BLaER1 (cell line): ENCODE measurements at regions not wholly inside any gene's neighbourhood (a gene's known extent, or its start where the extent isn't known, plus 50 kb on each side); places are given as distances from the start of the nearest gene placed in this dataset.
A peak's percentile ranks its signal among the peaks of the same experiment; 100 is the strongest.

Experiments used
- H3K27ac ChIP-seq: shearing (Covaris generic); formaldehyde crosslinking; 2 replicates; pipeline ENCODE4 v1.8.1; 2022
- H3K27me3 ChIP-seq: shearing (Covaris generic); formaldehyde crosslinking; 2 replicates; pipeline ENCODE4 v1.8.1; 2022
- H3K36me3 ChIP-seq: shearing (Covaris generic); formaldehyde crosslinking; 2 replicates; pipeline ENCODE4 v1.8.1; 2022
- H3K4me1 ChIP-seq: shearing (Covaris generic); formaldehyde crosslinking; 2 replicates; pipeline ENCODE4 v1.8.1; 2022
- H3K4me2 ChIP-seq: shearing (Covaris generic); formaldehyde crosslinking; 2 replicates; pipeline ENCODE4 v1.8.1; 2022
- H3K4me3 ChIP-seq: shearing (Covaris generic); formaldehyde crosslinking; 2 replicates; pipeline ENCODE4 v1.8.1; 2022
- H3K9ac ChIP-seq: shearing (Covaris generic); formaldehyde crosslinking; 2 replicates; pipeline ENCODE4 v1.8.1; 2022
- H3K9me3 ChIP-seq: shearing (Covaris generic); formaldehyde crosslinking; 2 replicates; pipeline ENCODE4 v1.8.1; 2022
- H4K20me1 ChIP-seq: shearing (Covaris generic); formaldehyde crosslinking; 2 replicates; pipeline ENCODE4 v1.8.1; 2022
- Cebpa-rat ChIP-seq: shearing (Covaris generic); IDR thresholded peaks from 2 replicates; pipeline ENCODE4 v1.8.1; 2022

DNA sequence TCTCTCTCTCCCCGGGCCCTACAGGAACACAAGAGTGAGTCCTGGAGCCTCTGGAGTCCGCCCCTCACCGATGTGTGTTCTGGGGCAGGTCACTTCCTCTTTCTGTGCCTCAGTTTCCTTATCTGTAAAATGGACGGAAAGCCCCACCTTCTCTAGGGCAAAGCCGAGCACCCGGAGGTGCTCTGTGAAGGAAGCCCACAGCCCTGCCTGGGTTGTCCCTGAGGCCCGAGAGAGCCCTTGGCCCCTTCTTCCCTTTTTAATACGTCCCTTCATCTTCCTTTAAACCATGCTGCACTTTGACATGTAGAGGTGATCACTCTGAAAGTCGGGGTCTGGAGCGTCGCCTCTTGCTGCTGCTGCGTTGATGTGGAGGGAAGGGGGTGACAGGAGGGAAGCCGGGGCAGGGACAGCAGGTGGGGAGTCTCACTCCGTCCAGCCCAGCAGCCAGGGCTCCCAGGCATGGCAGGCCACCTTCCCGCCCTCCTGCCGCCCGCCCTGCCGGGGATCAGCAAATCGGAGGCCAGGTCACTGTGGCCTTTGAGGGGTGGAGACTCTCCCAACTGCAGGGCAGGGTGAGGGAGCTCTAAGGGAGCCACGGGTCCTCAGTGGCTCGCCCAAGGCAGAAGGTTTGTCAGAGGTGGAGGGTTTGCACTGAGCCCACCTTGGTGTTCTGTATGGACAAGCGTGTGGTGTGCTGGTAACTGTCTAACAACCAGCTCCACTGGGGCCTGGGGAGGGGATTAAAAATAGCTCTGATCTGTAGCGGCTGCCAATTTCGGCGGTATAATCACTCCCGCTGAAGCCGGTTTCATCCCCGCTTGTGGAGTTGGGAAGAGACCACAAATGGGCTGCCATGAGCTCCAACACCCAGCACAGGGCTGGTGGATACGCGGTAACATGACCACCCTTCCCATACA is 135.9 kb upstream of the ID2 start:
- Histone ChIP-seq H3K4me2 (peak overlapping the region; percentile 93), H3K27ac (peak overlapping the region; percentile 95), H3K4me3 (no peak overlapping the region), H3K4me1 (peaks cover 85% of the 10 kb centered on the region), H3K9ac (peak overlapping the region; percentile 76), H3K27me3 (no peaks in the 10 kb centered on the region), H3K9me3 (no peaks in the 10 kb centered on the region), H3K36me3 (no peaks in the 10 kb centered on the region), H4K20me1 (no peaks in the 10 kb centered on the region)
- TF ChIP-seq Cebpa-rat: no peak

DNA sequence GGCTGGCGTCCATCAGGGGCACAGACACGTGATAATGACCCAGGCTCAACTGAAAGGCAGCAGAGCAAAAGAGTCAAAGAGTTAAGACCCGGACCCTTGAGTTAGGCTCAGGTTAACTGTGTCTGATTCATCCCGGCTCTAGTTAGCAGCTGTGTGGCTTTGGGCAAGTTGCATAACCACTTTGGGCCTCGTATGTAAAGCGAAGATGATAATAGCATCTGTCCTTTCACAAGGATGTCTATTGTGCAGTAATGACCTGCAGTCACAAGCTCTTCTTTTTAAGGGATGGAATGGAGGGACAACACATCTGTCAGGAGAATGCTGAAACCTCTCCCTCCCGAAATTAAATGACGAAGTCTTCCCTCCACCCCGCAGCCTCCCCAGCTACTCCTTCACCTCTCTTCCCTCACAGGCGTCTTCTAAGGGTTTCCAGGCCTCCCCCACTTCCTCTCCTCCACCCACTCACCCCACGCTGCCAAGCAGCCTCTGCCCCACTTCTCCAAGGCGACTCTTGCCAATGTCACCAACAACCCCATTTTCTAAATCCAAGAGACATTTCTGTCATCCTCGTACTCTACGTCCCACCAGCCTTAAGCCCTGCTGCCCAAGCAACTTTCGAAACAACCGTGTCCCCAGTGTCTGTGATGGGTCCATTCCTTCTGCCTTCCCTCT is 135.1 kb upstream of the ID2 start:
- Histone ChIP-seq H3K9me3 (no peaks in the 10 kb centered on the region), H4K20me1 (no peaks in the 10 kb centered on the region), H3K4me3 (no peak overlapping the region), H3K4me2 (peak overlapping the region; percentile 93), H3K27ac (peak overlapping the region; percentile 95), H3K9ac (peak overlapping the region; percentile 76; the same call in 1 of the 2 replicates), H3K36me3 (no peaks in the 10 kb centered on the region), H3K27me3 (no peaks in the 10 kb centered on the region), H3K4me1 (peaks cover 84% of the 10 kb centered on the region)
- no peak for TF ChIP-seq Cebpa-rat

DNA sequence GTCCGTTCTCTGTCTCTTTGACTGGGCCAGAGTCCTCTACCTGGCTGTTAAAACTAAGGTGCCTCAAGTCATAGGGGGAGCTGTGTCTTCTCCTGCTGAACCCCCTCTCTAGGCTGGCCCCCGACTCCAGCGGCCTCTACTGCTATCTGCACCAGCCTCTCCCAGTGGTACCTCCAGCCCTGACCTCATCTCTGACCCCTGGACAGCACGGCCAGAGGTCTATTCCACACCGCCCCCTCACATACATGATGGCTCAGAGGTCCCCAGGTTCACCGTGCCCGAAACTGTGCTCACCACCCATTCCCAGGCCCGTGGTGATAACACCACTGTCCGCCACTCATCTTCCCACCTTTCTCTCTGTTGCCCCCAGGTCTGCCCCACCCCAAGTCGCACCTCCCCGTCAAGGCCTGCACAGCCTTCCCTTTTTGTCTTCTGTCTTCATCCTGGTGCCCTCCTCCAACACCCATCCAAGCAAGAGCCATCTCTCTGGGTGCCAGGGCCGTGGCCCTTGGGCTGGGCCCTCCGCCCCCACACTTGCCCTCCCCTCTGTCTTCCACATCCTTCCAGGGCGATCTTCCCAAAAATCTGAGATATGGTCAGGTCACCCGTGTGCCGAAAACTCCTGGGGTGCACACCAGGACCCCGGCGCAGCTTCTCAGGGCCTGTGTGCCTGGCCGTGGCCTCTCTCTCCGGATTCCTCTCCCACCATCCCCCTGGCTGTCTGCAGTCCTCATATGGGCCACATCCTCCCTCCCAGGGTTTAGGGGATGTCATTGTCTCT is 134.4 kb upstream of the ID2 start:
- TF ChIP-seq Cebpa-rat: no peak
- 0 out of 2 replicates have a peak overlapping the region, but pooled peaks have one; percentile 7 for H3K9ac ChIP-seq

DNA sequence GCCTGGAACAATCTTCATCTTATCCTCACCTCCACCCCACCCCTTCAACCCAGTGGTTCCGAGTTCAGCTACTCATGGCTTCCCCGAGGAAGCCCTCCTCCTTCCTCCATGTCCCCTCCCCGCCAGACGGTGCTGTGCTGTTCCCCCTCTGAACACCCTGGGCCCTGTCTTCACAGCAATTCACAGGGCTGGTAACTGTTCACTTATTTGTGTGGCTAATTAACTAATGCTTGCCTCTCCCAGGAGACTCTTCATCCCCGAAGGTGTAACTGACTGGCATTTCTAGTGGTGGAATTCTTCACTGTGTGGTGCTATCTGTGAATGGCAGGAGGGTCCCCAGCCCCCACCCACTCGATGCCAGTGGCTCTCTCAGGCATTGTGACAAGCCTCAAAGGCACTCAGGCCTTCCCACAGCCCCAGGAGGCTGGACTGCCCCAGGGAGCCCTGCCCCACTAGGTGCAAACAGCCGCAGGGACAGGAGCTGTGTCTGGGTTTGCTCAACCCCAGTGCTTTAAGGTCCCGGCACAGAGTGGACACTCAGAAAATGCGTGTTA is 133.7 kb upstream of the ID2 start:
- Histone ChIP-seq H4K20me1 (no peaks in the 10 kb centered on the region), H3K4me2 (peak overlapping the region; percentile 93), H3K27ac (peak overlapping the region; percentile 95), H3K27me3 (no peaks in the 10 kb centered on the region), H3K36me3 (no peaks in the 10 kb centered on the region), H3K4me3 (no peak overlapping the region), H3K9me3 (no peaks in the 10 kb centered on the region), H3K4me1 (peaks cover 76% of the 10 kb centered on the region), H3K9ac (0 out of 2 replicates have a peak overlapping the region, but pooled peaks have one; percentile 8)
- no peak for TF ChIP-seq Cebpa-rat

More for the DNA sequence above, 134.4 kb upstream of the ID2 start:
- Histone ChIP-seq H3K4me3 (no peak overlapping the region), H3K36me3 (no peaks in the 10 kb centered on the region), H3K9me3 (no peaks in the 10 kb centered on the region), H3K27me3 (no peaks in the 10 kb centered on the region), H3K4me1 (peaks cover 83% of the 10 kb centered on the region), H3K27ac (peak overlapping the region; percentile 95), H4K20me1 (no peaks in the 10 kb centered on the region), H3K4me2 (peak overlapping the region; percentile 93)

DNA sequence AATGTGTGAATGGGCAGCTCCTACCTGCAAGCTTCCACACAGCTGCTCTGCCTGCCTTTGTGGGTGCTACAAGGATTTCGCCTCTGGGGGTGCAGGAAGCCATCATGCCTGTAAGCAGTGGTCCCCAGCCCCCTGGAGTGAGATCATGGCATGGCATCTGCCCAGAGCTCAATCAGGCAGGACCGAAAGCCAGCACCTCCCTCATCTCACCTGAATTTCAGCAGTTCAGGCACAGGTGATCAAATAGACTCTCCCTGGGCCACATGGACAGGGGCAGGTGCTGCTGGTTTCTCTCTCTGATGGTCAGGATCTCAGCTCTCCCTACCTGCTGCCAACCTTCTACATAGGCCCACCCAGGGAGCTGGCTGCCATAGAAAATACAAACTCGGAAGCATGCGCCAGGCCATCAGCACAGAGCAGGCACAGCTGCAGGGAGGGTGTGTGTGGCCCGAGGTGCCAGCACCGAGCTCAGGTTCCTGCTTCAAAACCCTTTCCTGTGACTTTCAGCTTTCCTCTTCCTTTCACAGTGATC is 133.2 kb upstream of the ID2 start:
- Histone ChIP-seq H3K4me2 (peak overlapping the region; percentile 93), H3K36me3 (no peaks in the 10 kb centered on the region), H3K4me3 (no peak overlapping the region), H3K4me1 (peaks cover 71% of the 10 kb centered on the region), H4K20me1 (no peaks in the 10 kb centered on the region), H3K9ac (0 out of 2 replicates have a peak overlapping the region, but pooled peaks have one; percentile 8), H3K27ac (peak overlapping the region; percentile 95), H3K27me3 (no peaks in the 10 kb centered on the region), H3K9me3 (no peaks in the 10 kb centered on the region)
- TF ChIP-seq Cebpa-rat: no peak

DNA sequence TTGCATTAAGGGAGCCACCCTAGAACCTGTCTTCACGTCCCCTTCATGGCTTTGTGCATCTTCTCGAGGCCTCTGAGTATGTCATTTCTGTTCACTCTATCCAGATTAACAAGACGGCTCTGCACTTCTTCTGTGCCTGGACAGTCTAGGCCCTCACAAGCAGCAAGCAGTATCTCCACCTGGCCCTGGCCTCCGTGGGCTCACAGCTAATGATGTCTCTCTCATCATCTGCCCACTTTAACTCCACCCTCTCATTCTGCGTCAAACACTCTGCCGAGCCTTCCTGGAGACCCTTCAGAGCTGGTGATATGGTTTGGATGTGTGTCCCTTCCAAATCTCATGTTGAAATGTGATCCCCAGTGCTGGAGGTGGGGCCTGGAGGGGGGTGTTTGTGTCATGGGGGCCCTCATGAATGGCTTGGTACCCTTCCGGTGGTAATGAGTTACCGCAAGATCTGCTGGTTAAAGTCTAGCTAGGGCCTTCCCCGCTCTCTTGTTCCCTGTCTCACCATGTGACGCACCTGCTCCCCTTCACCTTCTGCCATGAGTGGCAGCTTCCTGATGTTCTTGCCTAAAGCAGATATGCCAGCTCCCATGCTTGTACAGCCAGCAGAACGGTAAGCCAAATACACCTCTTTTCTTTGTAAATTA is 132.5 kb upstream of the ID2 start:
- Histone ChIP-seq H3K9ac (no peak overlapping the region), H4K20me1 (no peaks in the 10 kb centered on the region), H3K4me3 (no peak overlapping the region), H3K27ac (no peak overlapping the region), H3K4me2 (no peak overlapping the region), H3K27me3 (no peaks in the 10 kb centered on the region), H3K36me3 (no peaks in the 10 kb centered on the region), H3K9me3 (no peaks in the 10 kb centered on the region), H3K4me1 (peaks cover 63% of the 10 kb centered on the region)
- no peak for TF ChIP-seq Cebpa-rat

DNA sequence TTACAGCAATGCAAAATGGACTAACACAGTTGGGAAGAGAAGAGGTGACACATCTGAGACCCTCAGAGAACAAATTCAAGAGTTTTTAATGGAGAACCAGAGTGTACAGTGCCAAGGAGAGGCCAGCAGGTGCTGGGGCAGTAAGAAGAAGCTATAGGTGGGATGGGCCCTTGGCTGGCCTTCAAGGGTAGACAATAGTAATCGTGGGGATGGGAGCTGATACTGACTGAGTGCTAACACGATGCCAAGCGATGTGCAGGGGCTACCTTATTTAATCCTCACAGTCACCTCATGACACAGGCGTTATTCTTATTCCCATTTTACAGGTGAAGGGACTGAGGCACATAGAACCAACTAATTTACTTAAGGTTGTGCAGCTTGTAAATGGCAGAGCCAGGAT is 131.9 kb upstream of the ID2 start:
- H3K4me2 ChIP-seq: no peak overlapping the region
- H3K27ac ChIP-seq: no peak overlapping the region
- no peaks in the 10 kb centered on the region for H3K27me3 ChIP-seq
- H3K9me3 ChIP-seq: no peaks in the 10 kb centered on the region
- no peak overlapping the region for H3K9ac ChIP-seq
- no peak for TF ChIP-seq Cebpa-rat
- H3K4me3 ChIP-seq: no peak overlapping the region
- H3K36me3 ChIP-seq: no peaks in the 10 kb centered on the region
- no peaks in the 10 kb centered on the region for H4K20me1 ChIP-seq
- peaks cover 58% of the 10 kb centered on the region for H3K4me1 ChIP-seq

DNA sequence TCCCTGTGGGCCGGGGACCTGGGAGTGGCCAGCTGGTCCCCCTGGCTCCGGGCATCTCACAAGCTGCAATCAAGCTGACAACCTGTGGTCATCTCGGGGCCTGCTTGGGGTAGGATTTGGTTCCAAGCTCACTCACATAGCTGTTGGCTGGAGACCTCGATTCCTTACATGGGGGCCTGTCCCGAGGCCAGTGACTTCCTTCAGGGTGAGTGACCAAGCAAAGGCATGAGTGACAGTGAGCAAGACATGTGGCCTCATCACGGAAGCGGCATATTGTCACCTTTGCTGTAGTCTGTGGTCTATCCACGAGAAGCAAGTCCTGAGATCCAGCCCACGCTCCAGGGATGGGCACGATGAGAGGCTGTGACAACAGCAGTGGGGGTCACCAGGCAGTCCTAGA is 131.4 kb upstream of the ID2 start:
- TF ChIP-seq Cebpa-rat: no peak
- Histone ChIP-seq H3K9ac (no peak overlapping the region), H4K20me1 (no peaks in the 10 kb centered on the region), H3K4me2 (no peak overlapping the region), H3K9me3 (no peaks in the 10 kb centered on the region), H3K4me1 (peaks cover 53% of the 10 kb centered on the region), H3K36me3 (no peaks in the 10 kb centered on the region), H3K27ac (no peak overlapping the region; the same call in 1 of the 2 replicates), H3K4me3 (no peak overlapping the region), H3K27me3 (no peaks in the 10 kb centered on the region)
